Small intestine (tissue), 7 donors: ENCODE measurements at regions not wholly inside any gene's neighbourhood (a gene's known extent, or its start where the extent isn't known, plus 50 kb on each side); places are given as distances from the start of the nearest gene placed in this dataset.

ENCODE experiments used
- DNase-seq, 2 donors: peaks; one replicate each; pipeline versions ENCODE4 v3.0.0 to v3.0.0-alpha.2; 2013
- FAIRE-seq: peaks from 2 replicates; lab custom pipeline; 2012; peaks lifted over from hg19 to GRCh38; lab: Jason Lieb, UNC
- H3K27ac ChIP-seq, 3 donors: one replicate each; pipeline ENCODE4 v1.5.1; 2013; ENCODE audit warnings: low read length in 2 of 3, mild to moderate bottlenecking in 2 of 3, control low read depth in 1 of 3, inconsistent platforms in 1 of 3, low read depth in 1 of 3, moderate library complexity in 1 of 3
- H3K27me3 ChIP-seq, 3 donors: one replicate each; pipeline ENCODE4 v1.6.1; 2013; ENCODE audit warnings: low read length in 3 of 3, inconsistent platforms in 1 of 3; ENCODE audit not compliant: control insufficient read depth in 3 of 3, insufficient read depth in 3 of 3
- H3K36me3 ChIP-seq, 3 donors: one replicate each; pipeline ENCODE4 v1.6.1; 2013; ENCODE audit warnings: low read length in 3 of 3, inconsistent platforms in 1 of 3, low read depth in 1 of 3, mild to moderate bottlenecking in 1 of 3, moderate library complexity in 1 of 3; ENCODE audit not compliant: control insufficient read depth in 3 of 3, insufficient read depth in 2 of 3
- H3K4me1 ChIP-seq, 3 donors: one replicate each; pipeline ENCODE4 v1.6.1; 2013; ENCODE audit warnings: low read length in 2 of 3, inconsistent platforms in 1 of 3, low read depth in 1 of 3, mild to moderate bottlenecking in 1 of 3, moderate library complexity in 1 of 3; ENCODE audit not compliant: control insufficient read depth in 3 of 3, insufficient read depth in 2 of 3
- H3K4me3 ChIP-seq, 3 donors: one replicate each; pipeline ENCODE4 v1.5.1; 2013; ENCODE audit warnings: low read length in 3 of 3, control low read depth in 1 of 3, inconsistent platforms in 1 of 3, low read depth in 1 of 3, mild to moderate bottlenecking in 1 of 3, moderate library complexity in 1 of 3
- H3K9me3 ChIP-seq, 2 donors: one replicate each; pipeline ENCODE4 v1.6.1; 2013; ENCODE audit warnings: low read depth in 1 of 2, low read length in 1 of 2; ENCODE audit not compliant: control insufficient read depth in 2 of 2, insufficient read depth in 1 of 2
- WGBS, 3 donors: extraction: QIAGEN DNeasy Blood & Tissue Kit; methylation state at CpG; one replicate each; pipeline ENCODE4 v1.1.7; 2013; 5-methylcytosine and 5-hydroxymethylcytosine counted together
- donor health status: healthy with polysubstance abuse.
- donor health status: control.
- donor health status: control.
- donor health status: Bipolar disorder and iron deficiency.
- donor health status: healthy.

- no peak overlapping the region for H3K4me3 ChIP-seq
- H3K27me3 ChIP-seq, result no peaks in the 10 kb centered on the region
- H3K27ac ChIP-seq, result no peak overlapping the region
- no peak for DNase-seq
- peaks cover 0 to 1% (median 0%) of the 10 kb centered on the region in 3 donors for H3K4me1 ChIP-seq
- no peak for FAIRE-seq
- H3K9me3 ChIP-seq, result no peaks in the 10 kb centered on the region
- WGBS, 3 donors, result 70 to 88% (median 76%) methylated on average over 2 of the region's 2 CpGs
- H3K36me3 ChIP-seq, result no peaks in the 10 kb centered on the region
Observed at GRCh38 chr10:109696462-109696861, 226.8 kb downstream of the XPNPEP1 start.

- no peak overlapping the region for H3K27ac ChIP-seq
- DNase-seq, result no peak
- H3K4me3 ChIP-seq, result no peak overlapping the region
- H3K4me1 ChIP-seq, result no peaks in the 10 kb centered on the region
- no peaks in the 10 kb centered on the region for H3K27me3 ChIP-seq
- H3K36me3 ChIP-seq, result no peaks in the 10 kb centered on the region
- H3K9me3 ChIP-seq, result no peaks in the 10 kb centered on the region
- FAIRE-seq, result no peak
Observed at GRCh38 chr10:109695988-109696387, 227.3 kb downstream of the XPNPEP1 start.

GRCh38 chr10:109689785-109690184, 233.5 kb downstream of the XPNPEP1 start:
- peaks cover 0 to 4% of the 10 kb centered on the region in 2 donors for H3K9me3 ChIP-seq
- no peaks in the 10 kb centered on the region for H3K4me1 ChIP-seq
- no peak overlapping the region for H3K27ac ChIP-seq
- no peak overlapping the region for H3K4me3 ChIP-seq
- no peaks in the 10 kb centered on the region for H3K36me3 ChIP-seq
- FAIRE-seq, result no peak
- no peak for DNase-seq
- WGBS, 3 donors, result 0 to 4% (median 0%) methylated on average over 1 of the region's 1 CpG
- H3K27me3 ChIP-seq, result no peaks in the 10 kb centered on the region

GRCh38 chr10:109679478-109679877, 243.8 kb downstream of the XPNPEP1 start:
- no peaks in the 10 kb centered on the region for H3K4me1 ChIP-seq
- DNase-seq, result no peak
- H3K27ac ChIP-seq, result no peak overlapping the region
- FAIRE-seq, result no peak
- H3K27me3 ChIP-seq, result no peaks in the 10 kb centered on the region
- no peak overlapping the region for H3K4me3 ChIP-seq
- no peaks in the 10 kb centered on the region for H3K9me3 ChIP-seq
- no peaks in the 10 kb centered on the region for H3K36me3 ChIP-seq

GRCh38 chr10:109678857-109679256, 244.5 kb downstream of the XPNPEP1 start:
- Histone ChIP-seq H3K36me3 (no peaks in the 10 kb centered on the region), H3K27me3 (no peaks in the 10 kb centered on the region), H3K4me1 (no peaks in the 10 kb centered on the region), H3K9me3 (no peaks in the 10 kb centered on the region), H3K27ac (no peak overlapping the region), H3K4me3 (no peak overlapping the region)
- DNase-seq (no peak), FAIRE-seq (no peak)
- 86 to 90% (median 89%) methylated on average over 1 of the region's 1 CpG for WGBS, 3 donors

GRCh38 chr10:109676703-109677102, 246.6 kb downstream of the XPNPEP1 start:
- FAIRE-seq (no peak), DNase-seq (no peak)
- H3K27me3 ChIP-seq, result no peaks in the 10 kb centered on the region
- no peaks in the 10 kb centered on the region for H3K4me1 ChIP-seq
- H3K27ac ChIP-seq, result no peak overlapping the region
- no peak overlapping the region for H3K4me3 ChIP-seq
- H3K9me3 ChIP-seq, result no peaks in the 10 kb centered on the region
- H3K36me3 ChIP-seq, result no peaks in the 10 kb centered on the region

GRCh38 chr10:109668703-109669102, 254.6 kb downstream of the XPNPEP1 start:
- DNase-seq (no peak), FAIRE-seq (no peak)
- Histone ChIP-seq H3K36me3 (no peaks in the 10 kb centered on the region), H3K4me1 (no peaks in the 10 kb centered on the region), H3K4me3 (no peak overlapping the region), H3K9me3 (peaks cover 0 to 11% of the 10 kb centered on the region in 2 donors), H3K27ac (no peak overlapping the region), H3K27me3 (no peaks in the 10 kb centered on the region)

GRCh38 chr10:109668154-109668665, 255.1 kb downstream of the XPNPEP1 start:
- Histone ChIP-seq H3K36me3 (no peaks in the 10 kb centered on the region), H3K4me1 (no peaks in the 10 kb centered on the region), H3K9me3 (peaks cover 0 to 16% of the 10 kb centered on the region in 2 donors), H3K27me3 (no peaks in the 10 kb centered on the region), H3K27ac (no peak overlapping the region), H3K4me3 (no peak overlapping the region)
- 52 to 67% (median 64%) methylated on average over 5 of the region's 5 CpGs for WGBS, 3 donors
- DNase-seq (no peak), FAIRE-seq (no peak)

GRCh38 chr10:109665321-109665720, 258.0 kb downstream of the XPNPEP1 start:
- WGBS, 3 donors, result 78 to 93% (median 84%) methylated on average over 2 of the region's 2 CpGs

More at GRCh38 chr10:109665321-109665720, 258.0 kb downstream of the XPNPEP1 start:
- Histone ChIP-seq H3K36me3 (no peaks in the 10 kb centered on the region), H3K4me1 (no peaks in the 10 kb centered on the region), H3K9me3 (peaks cover 1 to 21% of the 10 kb centered on the region in 2 donors), H3K27me3 (no peaks in the 10 kb centered on the region), H3K27ac (no peak overlapping the region), H3K4me3 (no peak overlapping the region)
- no peak for FAIRE-seq
- DNase-seq, result no peak
